Stromal cell of bone marrow (primary cell): ENCODE measurements at regions not wholly inside any gene's neighbourhood (a gene's known extent, or its start where the extent isn't known, plus 50 kb on each side); places are given as distances from the start of the nearest gene placed in this dataset.

Source experiments
- DNase-seq: peaks from one replicate; pipeline ENCODE4 v3.0.0-alpha.2; 2012; ENCODE audit warnings: low read depth

- DNase-seq = no peak
These were observed 59.7 kb upstream of the LMO1 start for GRCh38 chr11:8323161-8323935.

- no peak for DNase-seq
These were observed 58.2 kb upstream of the LMO1 start for GRCh38 chr11:8321876-8322275.

GRCh38 chr11:8320076-8320475 is 56.4 kb upstream of the LMO1 start:
- no peak for DNase-seq

GRCh38 chr11:8318536-8318935 is 54.9 kb upstream of the LMO1 start:
- no peak for DNase-seq

- DNase-seq = no peak
These were observed 53.5 kb upstream of the LMO1 start for GRCh38 chr11:8317159-8317558.

- DNase-seq = no peak
These were observed 52.3 kb upstream of the LMO1 start for GRCh38 chr11:8315954-8316353.

- no peak for DNase-seq
These were observed 51.8 kb upstream of the LMO1 start for GRCh38 chr11:8315463-8315862.

- no peak for DNase-seq
These were observed 51.2 kb upstream of the LMO1 start for GRCh38 chr11:8314916-8315315.

- no peak for DNase-seq
These were observed 49.9 kb upstream of the LMO1 start for GRCh38 chr11:8313504-8314090.
